DOHH2 (cell line): ENCODE measurements at regions not wholly inside any gene's neighbourhood (a gene's known extent, or its start where the extent isn't known, plus 50 kb on each side); places are given as distances from the start of the nearest gene placed in this dataset.

ENCODE experiments used
- H3F3A ChIP-seq: fragments of 200-600 bp; sonication (generic), shearing (Covaris generic); 2 replicates; pipeline ENCODE4 v1.6.0; 2016; ENCODE audit warnings: antibody characterized with exemption, mild to moderate bottlenecking; ENCODE audit not compliant: control insufficient read depth, insufficient read depth
- H3K27ac ChIP-seq: fragments of 200-600 bp; sonication (generic); 2 replicates; pipeline ENCODE4 v1.5.1; 2014; ENCODE audit warnings: low read depth, mild to moderate bottlenecking, low read length, moderate library complexity
- H3K27me3 ChIP-seq: fragments of 200-600 bp; sonication (generic); 2 replicates; pipeline ENCODE4 v1.6.1; 2014; ENCODE audit warnings: mild to moderate bottlenecking, low read length, mixed read lengths; ENCODE audit not compliant: control insufficient read depth
- H3K36me3 ChIP-seq: fragments of 200-600 bp; sonication (generic); 2 replicates; pipeline ENCODE4 v1.6.1; 2014; ENCODE audit warnings: mild to moderate bottlenecking, low read length, moderate library complexity, mixed read lengths; ENCODE audit not compliant: control insufficient read depth
- H3K4me1 ChIP-seq: fragments of 200-600 bp; sonication (generic); 2 replicates; pipeline ENCODE4 v1.6.1; 2014; ENCODE audit warnings: mild to moderate bottlenecking, low read length, mixed read lengths; ENCODE audit not compliant: control insufficient read depth
- H3K4me2 ChIP-seq: fragments of 200-600 bp; sonication (generic); 2 replicates; pipeline ENCODE4 v1.6.0; 2014; ENCODE audit warnings: mild to moderate bottlenecking, low read length, moderate library complexity
- H3K4me3 ChIP-seq: fragments of 200-600 bp; sonication (generic); 2 replicates; pipeline ENCODE4 v1.5.1; 2014; ENCODE audit warnings: mild to moderate bottlenecking, low read length, mixed read lengths
- H3K79me2 ChIP-seq: fragments of 200-600 bp; sonication (generic); 2 replicates; pipeline ENCODE4 v1.6.1; 2014; ENCODE audit warnings: mild to moderate bottlenecking, low read length, mixed read lengths; ENCODE audit not compliant: control insufficient read depth
- H3K9me2 ChIP-seq: fragments of 200-600 bp; sonication (generic); replicated peaks from 2 replicates; pipeline ENCODE4 v1.6.1; 2014; ENCODE audit warnings: mild to moderate bottlenecking, low read length, mixed read lengths; ENCODE audit not compliant: control insufficient read depth
- H3K9me3 ChIP-seq: fragments of 200-600 bp; sonication (generic); 2 replicates; pipeline ENCODE4 v1.6.1; 2014; ENCODE audit warnings: antibody characterized with exemption, low read length, mixed read lengths; ENCODE audit not compliant: control insufficient read depth, insufficient read depth
- H4K20me1 ChIP-seq: fragments of 200-600 bp; sonication (generic); 2 replicates; pipeline ENCODE4 v1.6.0; 2014; ENCODE audit warnings: low read depth, mild to moderate bottlenecking, antibody characterized with exemption, low read length, moderate library complexity; ENCODE audit not compliant: control insufficient read depth, insufficient read depth
- EZH2phosphoT487 ChIP-seq: fragments of 200-600 bp; sonication (generic); IDR thresholded peaks from 2 replicates; pipeline ENCODE4 v1.6.1; 2017; ENCODE audit warnings: borderline replicate concordance, mild to moderate bottlenecking, antibody characterized with exemption, low read length, moderate library complexity, mixed read lengths
- TF ChIP-seq, protein P1 (sequence below): fragments of 200-600 bp; sonication (generic); IDR thresholded peaks from one replicate; pipeline ENCODE4 v1.5.1; 2014; ENCODE audit warnings: antibody characterized with exemption, mild to moderate bottlenecking, low read depth, low read length; ENCODE audit not compliant: poor library complexity, severe bottlenecking

DNA sequence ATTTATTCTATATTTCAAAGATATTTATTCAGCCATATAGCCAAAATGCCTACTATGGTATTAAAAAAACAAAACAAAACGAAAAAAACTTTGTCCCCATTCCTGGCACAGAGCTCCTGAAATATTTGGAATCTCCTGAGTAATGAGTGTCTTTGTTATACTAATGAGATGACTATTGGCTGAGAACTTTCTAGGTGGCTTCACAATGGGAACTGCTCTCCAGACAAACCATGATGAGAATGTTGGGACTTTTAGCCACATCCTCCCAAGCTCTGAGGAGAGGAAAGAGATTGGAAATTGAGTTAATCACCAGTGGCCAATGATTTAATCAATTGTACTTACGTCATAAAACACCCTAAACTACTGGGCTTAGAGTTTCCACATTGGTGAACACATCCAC, 631.8 kb upstream of the SETBP1 start:
- Histone ChIP-seq H3K79me2 (no peaks in the 10 kb centered on the region), H3K9me2 (no peaks in the 10 kb centered on the region), H3K27me3 (no peaks in the 10 kb centered on the region), H3F3A (no peaks in the 10 kb centered on the region), H3K4me1 (no peaks in the 10 kb centered on the region), H3K27ac (no peak overlapping the region), H3K36me3 (no peaks in the 10 kb centered on the region), H3K4me2 (no peak overlapping the region), H3K4me3 (no peak overlapping the region), H3K9me3 (no peaks in the 10 kb centered on the region), H4K20me1 (no peaks in the 10 kb centered on the region)
- TF ChIP-seq EZH2phosphoT487: no peak
- TF ChIP-seq, protein P1, sequence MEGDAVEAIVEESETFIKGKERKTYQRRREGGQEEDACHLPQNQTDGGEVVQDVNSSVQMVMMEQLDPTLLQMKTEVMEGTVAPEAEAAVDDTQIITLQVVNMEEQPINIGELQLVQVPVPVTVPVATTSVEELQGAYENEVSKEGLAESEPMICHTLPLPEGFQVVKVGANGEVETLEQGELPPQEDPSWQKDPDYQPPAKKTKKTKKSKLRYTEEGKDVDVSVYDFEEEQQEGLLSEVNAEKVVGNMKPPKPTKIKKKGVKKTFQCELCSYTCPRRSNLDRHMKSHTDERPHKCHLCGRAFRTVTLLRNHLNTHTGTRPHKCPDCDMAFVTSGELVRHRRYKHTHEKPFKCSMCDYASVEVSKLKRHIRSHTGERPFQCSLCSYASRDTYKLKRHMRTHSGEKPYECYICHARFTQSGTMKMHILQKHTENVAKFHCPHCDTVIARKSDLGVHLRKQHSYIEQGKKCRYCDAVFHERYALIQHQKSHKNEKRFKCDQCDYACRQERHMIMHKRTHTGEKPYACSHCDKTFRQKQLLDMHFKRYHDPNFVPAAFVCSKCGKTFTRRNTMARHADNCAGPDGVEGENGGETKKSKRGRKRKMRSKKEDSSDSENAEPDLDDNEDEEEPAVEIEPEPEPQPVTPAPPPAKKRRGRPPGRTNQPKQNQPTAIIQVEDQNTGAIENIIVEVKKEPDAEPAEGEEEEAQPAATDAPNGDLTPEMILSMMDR: no peak

DNA sequence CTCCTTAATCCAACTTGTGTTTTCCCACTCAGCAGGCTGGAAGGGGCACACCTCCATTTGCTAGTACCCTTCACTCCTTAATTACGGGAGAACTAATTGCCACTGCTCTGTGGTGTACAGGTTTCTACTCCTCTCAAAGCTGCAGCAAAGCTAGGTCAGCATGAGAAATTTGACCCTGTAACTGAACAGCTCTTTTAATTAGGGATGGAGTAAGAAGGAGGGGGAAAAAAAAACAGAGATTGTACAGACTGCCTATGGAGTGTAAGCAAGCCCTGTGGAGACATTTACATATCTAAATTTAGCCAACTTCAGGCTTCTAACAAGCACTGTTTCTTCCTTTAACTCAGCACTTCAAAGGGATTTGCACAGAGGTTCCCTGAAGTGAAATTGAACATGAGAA, 629.7 kb upstream of the SETBP1 start:
- no peaks in the 10 kb centered on the region for H3K4me1 ChIP-seq
- no peaks in the 10 kb centered on the region for H3K36me3 ChIP-seq
- H3K79me2 ChIP-seq: no peaks in the 10 kb centered on the region
- no peaks in the 10 kb centered on the region for H4K20me1 ChIP-seq
- no peak overlapping the region for H3K4me2 ChIP-seq
- no peaks in the 10 kb centered on the region for H3F3A ChIP-seq
- no peaks in the 10 kb centered on the region for H3K27me3 ChIP-seq
- no peaks in the 10 kb centered on the region for H3K9me3 ChIP-seq
- H3K27ac ChIP-seq: no peak overlapping the region
- TF ChIP-seq, protein P1: no peak
- H3K9me2 ChIP-seq: no peaks in the 10 kb centered on the region
- no peak overlapping the region for H3K4me3 ChIP-seq

GRCh38 chr18:44054514-44054913, 626.2 kb upstream of the SETBP1 start:
- no peaks in the 10 kb centered on the region for H3K4me1 ChIP-seq
- H3K9me3 ChIP-seq: no peaks in the 10 kb centered on the region
- H3K36me3 ChIP-seq: no peaks in the 10 kb centered on the region
- TF ChIP-seq, protein P1: no peak
- no peak for TF ChIP-seq EZH2phosphoT487
- H3K9me2 ChIP-seq: no peaks in the 10 kb centered on the region
- no peaks in the 10 kb centered on the region for H3K79me2 ChIP-seq
- H3K27me3 ChIP-seq: no peaks in the 10 kb centered on the region
- H3K4me2 ChIP-seq: no peak overlapping the region
- no peak overlapping the region for H3K4me3 ChIP-seq
- H4K20me1 ChIP-seq: no peaks in the 10 kb centered on the region
- no peaks in the 10 kb centered on the region for H3F3A ChIP-seq
- H3K27ac ChIP-seq: no peak overlapping the region

GRCh38 chr18:44060197-44060596, 620.5 kb upstream of the SETBP1 start:
- no peak overlapping the region for H3K27ac ChIP-seq
- no peaks in the 10 kb centered on the region for H3K9me2 ChIP-seq
- H3F3A ChIP-seq: no peaks in the 10 kb centered on the region
- no peaks in the 10 kb centered on the region for H4K20me1 ChIP-seq
- no peaks in the 10 kb centered on the region for H3K4me1 ChIP-seq
- H3K79me2 ChIP-seq: no peaks in the 10 kb centered on the region
- no peaks in the 10 kb centered on the region for H3K27me3 ChIP-seq
- H3K4me3 ChIP-seq: no peak overlapping the region
- H3K9me3 ChIP-seq: no peaks in the 10 kb centered on the region
- no peaks in the 10 kb centered on the region for H3K36me3 ChIP-seq
- TF ChIP-seq, protein P1: no peak
- no peak for TF ChIP-seq EZH2phosphoT487
- H3K4me2 ChIP-seq: no peak overlapping the region
